ENCODE measurements at regions not wholly inside any gene's neighbourhood (a gene's known extent, or its start where the extent isn't known, plus 50 kb on each side); places are given as distances from the start of the nearest gene placed in this dataset.

GRCh38 chr7:52253953-52254352 is 781.5 kb upstream of the POM121L12 start:
- no peak for TF ChIP-seq CTCF (IDR thresholded peaks at IDR 0.05)
- no peak for TF ChIP-seq EP300 (IDR thresholded peaks at IDR 0.05)
- TF ChIP-seq POLR2A (IDR thresholded peaks at IDR 0.05), result no peak
- no peak for TF ChIP-seq POLR2AphosphoS5 (IDR thresholded peaks at IDR 0.05)
